Neural cell (in vitro differentiated cells): ENCODE measurements at regions not wholly inside any gene's neighbourhood (a gene's known extent, or its start where the extent isn't known, plus 50 kb on each side); places are given as distances from the start of the nearest gene placed in this dataset.

Experiments used
- H2AFZ ChIP-seq: fragments of 200-600, 300-800 bp; sonication (generic), shearing (Covaris generic); 2 replicates; pipeline ENCODE4 v1.6.0; 2014; ENCODE audit warnings: low read depth, mild to moderate bottlenecking, antibody characterized with exemption, low read length, moderate library complexity
- H3F3A ChIP-seq: fragments of 200-600 bp; shearing (Covaris generic); 2 replicates; pipeline ENCODE4 v1.6.1; 2016; ENCODE audit warnings: mild to moderate bottlenecking, moderate library complexity, mixed read lengths, antibody characterized with exemption, low read length; ENCODE audit not compliant: insufficient read depth, poor library complexity, severe bottlenecking
- H3K27ac ChIP-seq: fragments of 200-600, 300-800 bp; sonication (generic), shearing (Covaris generic); 2 replicates; pipeline ENCODE4 v1.5.1; 2014; ENCODE audit warnings: mild to moderate bottlenecking, low read length, moderate library complexity
- H3K27me3 ChIP-seq: fragments of 300-800, 200-600 bp; sonication (generic), shearing (Covaris generic); 2 replicates; pipeline ENCODE4 v1.6.0; 2014; ENCODE audit warnings: mild to moderate bottlenecking, low read depth, low read length, moderate library complexity; ENCODE audit not compliant: insufficient read depth
- H3K36me3 ChIP-seq: fragments of 300-800, 200-600 bp; sonication (generic), shearing (Covaris generic); 2 replicates; pipeline ENCODE4 v1.5.1; 2014; ENCODE audit warnings: mild to moderate bottlenecking, antibody characterized with exemption, low read length, moderate library complexity; ENCODE audit not compliant: insufficient read depth
- H3K4me2 ChIP-seq: fragments of 300-800, 200-600 bp; sonication (generic), shearing (Covaris generic); 2 replicates; pipeline ENCODE4 v1.6.0; 2014; ENCODE audit warnings: mild to moderate bottlenecking, low read length
- H3K4me3 ChIP-seq: fragments of 300-800, 200-600 bp; sonication (generic), shearing (Covaris generic); 2 replicates; pipeline ENCODE4 v1.5.1; 2014; ENCODE audit warnings: mild to moderate bottlenecking, low read length, moderate library complexity
- H3K79me2 ChIP-seq: fragments of 200-600 bp; shearing (Covaris generic); replicated peaks from 2 replicates; pipeline ENCODE4 v1.6.0; 2014; ENCODE audit warnings: mild to moderate bottlenecking, low read length, moderate library complexity; ENCODE audit not compliant: insufficient read depth
- H3K9ac ChIP-seq: fragments of 300-800, 200-600 bp; sonication (generic), shearing (Covaris generic); 2 replicates; pipeline ENCODE4 v1.6.1; 2016; ENCODE audit warnings: mild to moderate bottlenecking, low read length, mixed read lengths
- H3K9me2 ChIP-seq: fragments of 200-600 bp; shearing (Covaris generic); 2 replicates; pipeline ENCODE4 v1.6.1; 2016; ENCODE audit warnings: mild to moderate bottlenecking, low read length, mixed read lengths; ENCODE audit not compliant: insufficient read depth
- H3K9me3 ChIP-seq: fragments of 200-600, 300-800 bp; sonication (generic), shearing (Covaris generic); 2 replicates; pipeline ENCODE4 v1.6.1; 2016; ENCODE audit warnings: mild to moderate bottlenecking, mixed run types, low read length, moderate library complexity, mixed read lengths
- H4K20me1 ChIP-seq: fragments of 200-600 bp; shearing (Covaris generic); 2 replicates; pipeline ENCODE4 v1.6.1; 2016; ENCODE audit warnings: mild to moderate bottlenecking, mixed run types; ENCODE audit not compliant: insufficient read depth
- EP300 ChIP-seq: fragments of 450-650 bp; conservative IDR thresholded peaks from 2 replicates; pipeline ENCODE4 v1.6.1; 2014; ENCODE audit warnings: antibody characterized with exemption, mild to moderate bottlenecking, moderate library complexity; ENCODE audit not compliant: poor library complexity, severe bottlenecking
- EZH2 ChIP-seq: fragments of 200-600, 300-800 bp; shearing (Covaris generic), sonication (generic); IDR thresholded peaks from 2 replicates; pipeline ENCODE4 v1.6.1; 2014; ENCODE audit warnings: antibody characterized with exemption, low read length, borderline replicate concordance, mild to moderate bottlenecking; ENCODE audit not compliant: insufficient read depth, poor library complexity, severe bottlenecking
- MXI1 ChIP-seq: fragments of 450-650 bp; conservative IDR thresholded peaks from 2 replicates; pipeline ENCODE4 v1.6.1; 2014; ENCODE audit warnings: antibody characterized with exemption, mild to moderate bottlenecking; ENCODE audit not compliant: poor library complexity, severe bottlenecking
- POLR2AphosphoS5 ChIP-seq: IDR thresholded peaks from 2 replicates; pipeline ENCODE4 v1.6.1; 2012
- RAD21 ChIP-seq: fragments of 450-650 bp; conservative IDR thresholded peaks from 2 replicates; pipeline ENCODE4 v1.6.1; 2014; ENCODE audit warnings: antibody characterized with exemption, mild to moderate bottlenecking, moderate library complexity
- SMC3 ChIP-seq: fragments of 450-650 bp; conservative IDR thresholded peaks from 2 replicates; pipeline ENCODE4 v1.6.1; 2014; ENCODE audit warnings: antibody characterized with exemption, mild to moderate bottlenecking, moderate library complexity; ENCODE audit not compliant: poor library complexity
- TAF1 ChIP-seq: IDR thresholded peaks from 2 replicates; pipeline ENCODE4 v1.6.1; 2012; ENCODE audit warnings: low read depth
- TF ChIP-seq, protein P1 (sequence below): IDR thresholded peaks from 2 replicates; pipeline ENCODE4 v1.6.1; 2012; ENCODE audit warnings: borderline replicate concordance
- TF ChIP-seq, protein P2 (sequence below): fragments of 450-650 bp; IDR thresholded peaks from 2 replicates; pipeline ENCODE4 v1.5.1; 2014; ENCODE audit warnings: antibody characterized with exemption, mild to moderate bottlenecking, moderate library complexity; ENCODE audit not compliant: poor library complexity, severe bottlenecking

DNA sequence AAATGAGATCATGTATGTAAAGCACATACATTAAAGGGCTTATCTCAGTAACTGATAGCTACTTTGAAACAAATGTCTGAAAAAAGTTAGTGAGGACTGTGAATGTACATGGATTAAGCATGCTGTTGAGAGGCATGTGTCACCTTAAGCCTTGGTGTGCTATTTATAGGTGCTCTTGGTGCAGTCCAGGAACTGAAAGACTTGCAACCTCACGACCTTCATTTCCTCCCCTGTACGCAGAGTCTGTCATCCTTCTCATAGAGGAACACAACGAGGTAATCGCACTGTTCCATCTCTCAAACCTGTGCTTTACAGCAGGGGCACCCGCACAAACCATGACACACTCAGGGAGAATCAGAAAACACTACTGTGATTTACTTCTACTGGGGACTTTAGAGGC lies 65.6 kb downstream of the UFM1 start:
- Histone ChIP-seq H3K27ac (no peak overlapping the region), H3K9me3 (no peaks in the 10 kb centered on the region), H2AFZ (no peak overlapping the region), H3K9ac (no peak overlapping the region), H3K79me2 (no peaks in the 10 kb centered on the region), H3K4me3 (no peak overlapping the region), H3K36me3 (no peaks in the 10 kb centered on the region), H3K9me2 (no peaks in the 10 kb centered on the region), H4K20me1 (no peaks in the 10 kb centered on the region), H3K4me2 (no peak overlapping the region), H3K27me3 (no peaks in the 10 kb centered on the region), H3F3A (no peaks in the 10 kb centered on the region)
- TF ChIP-seq MXI1, result no peak
- TF ChIP-seq EP300, result no peak
- no peak for TF ChIP-seq EZH2
- no peak for TF ChIP-seq RAD21
- TF ChIP-seq, protein P1, sequence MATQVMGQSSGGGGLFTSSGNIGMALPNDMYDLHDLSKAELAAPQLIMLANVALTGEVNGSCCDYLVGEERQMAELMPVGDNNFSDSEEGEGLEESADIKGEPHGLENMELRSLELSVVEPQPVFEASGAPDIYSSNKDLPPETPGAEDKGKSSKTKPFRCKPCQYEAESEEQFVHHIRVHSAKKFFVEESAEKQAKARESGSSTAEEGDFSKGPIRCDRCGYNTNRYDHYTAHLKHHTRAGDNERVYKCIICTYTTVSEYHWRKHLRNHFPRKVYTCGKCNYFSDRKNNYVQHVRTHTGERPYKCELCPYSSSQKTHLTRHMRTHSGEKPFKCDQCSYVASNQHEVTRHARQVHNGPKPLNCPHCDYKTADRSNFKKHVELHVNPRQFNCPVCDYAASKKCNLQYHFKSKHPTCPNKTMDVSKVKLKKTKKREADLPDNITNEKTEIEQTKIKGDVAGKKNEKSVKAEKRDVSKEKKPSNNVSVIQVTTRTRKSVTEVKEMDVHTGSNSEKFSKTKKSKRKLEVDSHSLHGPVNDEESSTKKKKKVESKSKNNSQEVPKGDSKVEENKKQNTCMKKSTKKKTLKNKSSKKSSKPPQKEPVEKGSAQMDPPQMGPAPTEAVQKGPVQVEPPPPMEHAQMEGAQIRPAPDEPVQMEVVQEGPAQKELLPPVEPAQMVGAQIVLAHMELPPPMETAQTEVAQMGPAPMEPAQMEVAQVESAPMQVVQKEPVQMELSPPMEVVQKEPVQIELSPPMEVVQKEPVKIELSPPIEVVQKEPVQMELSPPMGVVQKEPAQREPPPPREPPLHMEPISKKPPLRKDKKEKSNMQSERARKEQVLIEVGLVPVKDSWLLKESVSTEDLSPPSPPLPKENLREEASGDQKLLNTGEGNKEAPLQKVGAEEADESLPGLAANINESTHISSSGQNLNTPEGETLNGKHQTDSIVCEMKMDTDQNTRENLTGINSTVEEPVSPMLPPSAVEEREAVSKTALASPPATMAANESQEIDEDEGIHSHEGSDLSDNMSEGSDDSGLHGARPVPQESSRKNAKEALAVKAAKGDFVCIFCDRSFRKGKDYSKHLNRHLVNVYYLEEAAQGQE, result no peak
- no peak for TF ChIP-seq POLR2AphosphoS5
- no peak for TF ChIP-seq TAF1
- TF ChIP-seq, protein P2, sequence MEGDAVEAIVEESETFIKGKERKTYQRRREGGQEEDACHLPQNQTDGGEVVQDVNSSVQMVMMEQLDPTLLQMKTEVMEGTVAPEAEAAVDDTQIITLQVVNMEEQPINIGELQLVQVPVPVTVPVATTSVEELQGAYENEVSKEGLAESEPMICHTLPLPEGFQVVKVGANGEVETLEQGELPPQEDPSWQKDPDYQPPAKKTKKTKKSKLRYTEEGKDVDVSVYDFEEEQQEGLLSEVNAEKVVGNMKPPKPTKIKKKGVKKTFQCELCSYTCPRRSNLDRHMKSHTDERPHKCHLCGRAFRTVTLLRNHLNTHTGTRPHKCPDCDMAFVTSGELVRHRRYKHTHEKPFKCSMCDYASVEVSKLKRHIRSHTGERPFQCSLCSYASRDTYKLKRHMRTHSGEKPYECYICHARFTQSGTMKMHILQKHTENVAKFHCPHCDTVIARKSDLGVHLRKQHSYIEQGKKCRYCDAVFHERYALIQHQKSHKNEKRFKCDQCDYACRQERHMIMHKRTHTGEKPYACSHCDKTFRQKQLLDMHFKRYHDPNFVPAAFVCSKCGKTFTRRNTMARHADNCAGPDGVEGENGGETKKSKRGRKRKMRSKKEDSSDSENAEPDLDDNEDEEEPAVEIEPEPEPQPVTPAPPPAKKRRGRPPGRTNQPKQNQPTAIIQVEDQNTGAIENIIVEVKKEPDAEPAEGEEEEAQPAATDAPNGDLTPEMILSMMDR, result no peak
- no peak for TF ChIP-seq SMC3

DNA sequence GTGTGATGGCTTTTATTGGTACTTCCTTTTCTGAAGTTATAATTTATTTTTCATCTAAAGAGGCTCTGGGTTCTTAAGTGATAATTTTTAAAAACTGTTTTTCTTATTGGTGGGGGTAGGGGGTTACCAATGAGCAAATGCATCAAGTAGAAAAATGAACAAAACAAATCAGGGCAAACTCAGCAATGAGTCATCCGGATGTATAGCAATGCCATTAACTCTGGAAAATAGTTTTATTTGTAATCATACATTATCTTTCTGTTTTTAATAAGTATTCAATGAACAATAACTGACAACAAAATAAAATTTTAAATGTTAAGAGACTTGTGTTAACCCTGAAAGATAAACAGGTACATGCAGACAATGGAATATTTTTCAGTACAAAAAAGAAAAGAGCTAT lies 67.6 kb downstream of the UFM1 start:
- no peak for TF ChIP-seq EZH2
- no peak for TF ChIP-seq SMC3
- TF ChIP-seq POLR2AphosphoS5, result no peak
- TF ChIP-seq RAD21, result no peak
- no peak for TF ChIP-seq MXI1
- TF ChIP-seq TAF1, result no peak
- TF ChIP-seq EP300, result no peak
- TF ChIP-seq, protein P2, result no peak
- TF ChIP-seq, protein P1, result no peak
- Histone ChIP-seq H3K79me2 (no peaks in the 10 kb centered on the region), H3F3A (no peaks in the 10 kb centered on the region), H3K27ac (no peak overlapping the region), H2AFZ (no peak overlapping the region), H4K20me1 (no peaks in the 10 kb centered on the region), H3K36me3 (no peaks in the 10 kb centered on the region), H3K4me2 (no peak overlapping the region), H3K9me3 (no peaks in the 10 kb centered on the region), H3K9ac (no peak overlapping the region), H3K4me3 (no peak overlapping the region), H3K9me2 (no peaks in the 10 kb centered on the region), H3K27me3 (no peaks in the 10 kb centered on the region)
